ENCODE measurements at regions not wholly inside any gene's neighbourhood (a gene's known extent, or its start where the extent isn't known, plus 50 kb on each side); places are given as distances from the start of the nearest gene placed in this dataset.

DNA sequence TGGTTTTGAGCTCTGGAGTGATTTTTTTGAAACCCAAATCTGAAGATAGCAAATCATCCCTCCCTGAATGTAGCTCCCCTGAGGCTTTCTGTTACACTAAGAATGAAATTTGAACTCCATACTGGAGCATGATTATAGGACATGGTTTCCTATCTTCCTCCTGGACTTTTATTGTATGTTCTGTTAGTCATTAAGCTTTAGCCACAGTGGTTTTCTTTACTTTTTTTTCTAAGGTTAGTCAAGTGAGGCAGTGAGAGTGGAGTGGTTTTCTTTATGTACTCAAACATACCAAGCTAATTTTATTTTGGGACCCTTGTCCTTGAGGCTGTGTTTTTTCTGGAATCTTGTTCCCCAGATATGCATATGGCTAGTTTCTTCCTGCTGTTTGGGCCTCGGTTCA lies 55.2 kb upstream of the FRMD4B start:
- H3K9me3 ChIP-seq = no peaks in the 10 kb centered on the region
- no peak for DNase-seq
- WGBS, 2 donors = 77 to 78% methylated on average over 1 of the region's 1 CpG
- no peak overlapping the region for H3K4me3 ChIP-seq
- no peak overlapping the region for H3K27ac ChIP-seq
- intact Hi-C loops (cut with DNase I; ENCODE audit: low total_unique reads) = no loop called here
- no peaks in the 10 kb centered on the region for H3K27me3 ChIP-seq
- TF ChIP-seq POLR2A (IDR thresholded peaks at IDR 0.05) (no peak), CTCF (IDR thresholded peaks at IDR 0.05) (no peak)
- no peaks in the 10 kb centered on the region for H3K4me1 ChIP-seq
- H3K36me3 ChIP-seq (ENCODE audit: low read depth, missing control alignments) = no peaks in the 10 kb centered on the region

DNA sequence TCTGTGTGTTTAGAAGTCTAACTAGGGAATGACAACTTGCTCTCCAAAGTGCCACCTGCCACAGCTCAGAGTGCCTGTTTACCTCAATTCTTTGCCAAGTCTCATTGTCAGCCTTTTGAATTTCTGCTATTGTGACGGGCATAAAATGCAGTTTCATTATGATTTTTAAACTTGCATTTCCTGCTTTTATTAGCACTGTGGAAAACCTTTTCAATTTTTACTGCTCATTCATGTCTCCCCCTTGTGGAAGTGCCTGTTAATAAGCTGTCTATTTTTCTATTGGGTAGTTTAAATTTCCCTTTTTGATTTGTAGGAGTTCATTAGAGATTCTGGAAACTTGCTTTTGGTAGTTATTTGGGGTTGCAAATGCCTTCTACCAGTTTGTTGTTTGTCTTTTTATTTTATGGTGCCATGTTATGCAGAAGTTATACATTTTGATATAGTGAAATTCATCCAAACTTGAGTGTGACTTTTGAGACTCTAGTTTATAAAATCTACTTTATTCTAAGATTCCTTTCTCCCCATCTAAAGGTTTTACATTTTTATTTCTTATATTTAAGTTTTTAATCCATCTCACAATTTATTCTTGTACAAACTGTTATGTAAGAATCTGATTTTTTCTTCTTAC lies 53.9 kb upstream of the FRMD4B start:
- 32 to 40% methylated on average over 1 of the region's 1 CpG for WGBS, 2 donors

GRCh38 chr3:69438476-69438875 lies 52.6 kb upstream of the FRMD4B start:
- no peak for DNase-seq
- Histone ChIP-seq H3K36me3 (ENCODE audit: low read depth, missing control alignments) (no peaks in the 10 kb centered on the region), H3K4me3 (no peak overlapping the region), H3K4me1 (no peaks in the 10 kb centered on the region), H3K27ac (no peak overlapping the region), H3K27me3 (no peaks in the 10 kb centered on the region), H3K9me3 (no peaks in the 10 kb centered on the region)
- TF ChIP-seq POLR2A (IDR thresholded peaks at IDR 0.05) (no peak), CTCF (IDR thresholded peaks at IDR 0.05) (no peak)
- 87 to 100% methylated on average over 1 of the region's 1 CpG for WGBS, 2 donors
- intact Hi-C loops (cut with DNase I; ENCODE audit: low total_unique reads) = loop anchor here (10.0 kb wide), 1 partner anchor 226 kb away; no protein-coding TSS in a partner anchor

More for the DNA sequence above, 53.9 kb upstream of the FRMD4B start:
- no peaks in the 10 kb centered on the region for H3K9me3 ChIP-seq
- no peak overlapping the region for H3K4me3 ChIP-seq
- H3K4me1 ChIP-seq = no peaks in the 10 kb centered on the region
- H3K27me3 ChIP-seq = no peaks in the 10 kb centered on the region
- no peaks in the 10 kb centered on the region for H3K36me3 ChIP-seq (ENCODE audit: low read depth, missing control alignments)
- TF ChIP-seq CTCF (IDR thresholded peaks at IDR 0.05) = peak; percentile 22 to 57 (median 51)
- no peak for TF ChIP-seq POLR2A (IDR thresholded peaks at IDR 0.05)
- DNase-seq = no peak
- no peak overlapping the region for H3K27ac ChIP-seq
- intact Hi-C loops (cut with DNase I; ENCODE audit: low total_unique reads) = loop anchor here (10.0 kb wide), 1 partner anchor 225 kb away; no protein-coding TSS in a partner anchor

DNA sequence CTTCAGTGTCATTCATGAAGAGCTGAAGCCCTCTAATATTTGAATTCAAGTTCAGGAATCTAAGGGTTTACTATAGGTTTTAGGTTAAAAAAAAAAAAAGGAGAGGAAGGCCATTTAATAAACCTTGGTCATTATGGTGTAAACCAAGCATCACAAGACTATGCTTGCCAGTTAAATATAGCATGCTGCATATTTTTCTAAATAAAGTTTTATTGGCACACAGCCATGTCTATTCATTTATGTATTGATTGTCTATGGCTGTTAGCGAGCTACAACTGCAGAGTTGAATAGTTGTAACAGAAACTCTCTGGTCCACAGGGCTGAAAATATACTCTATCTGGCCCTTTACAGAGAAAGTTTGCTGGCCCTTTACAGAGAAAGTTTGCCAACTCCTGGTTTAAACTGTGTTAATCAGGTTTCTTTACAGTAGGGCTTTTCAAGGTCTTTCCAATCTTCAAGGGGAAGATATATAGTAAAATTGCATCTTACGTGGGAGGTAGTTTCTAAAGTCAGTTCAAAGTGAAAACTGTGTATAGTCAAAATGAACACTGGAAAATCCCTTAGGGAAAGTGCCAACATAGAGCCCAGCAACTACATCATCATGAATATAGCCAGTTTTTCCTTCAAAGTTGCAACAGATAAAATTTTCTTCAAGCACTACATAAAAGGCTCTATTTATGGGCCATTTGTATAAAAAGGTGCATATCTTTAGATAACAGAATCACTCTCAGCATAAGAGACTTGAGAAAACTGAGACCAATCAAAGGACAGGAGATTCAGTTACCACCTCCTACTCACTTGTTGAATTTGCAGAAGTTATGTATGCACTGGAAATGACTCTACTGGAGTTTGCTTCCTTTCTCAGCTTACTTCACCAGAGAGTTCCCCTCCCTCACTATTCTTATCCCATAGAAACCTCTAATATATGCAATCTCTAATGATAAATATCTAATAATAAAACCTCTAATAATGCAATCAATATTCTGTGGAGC lies 49.7 kb upstream of the FRMD4B start:
- 63 to 82% methylated on average over 2 of the region's 2 CpGs for WGBS, 2 donors
- no peaks in the 10 kb centered on the region for H3K4me1 ChIP-seq
- H3K27me3 ChIP-seq = no peaks in the 10 kb centered on the region
- H3K36me3 ChIP-seq (ENCODE audit: low read depth, missing control alignments) = no peaks in the 10 kb centered on the region
- no peak for DNase-seq
- TF ChIP-seq POLR2A (IDR thresholded peaks at IDR 0.05) (no peak), CTCF (IDR thresholded peaks at IDR 0.05) (no peak)
- intact Hi-C loops (cut with DNase I; ENCODE audit: low total_unique reads) = loop anchor here (10.0 kb wide), 1 partner anchor 229 kb away; no protein-coding TSS in a partner anchor
- no peak overlapping the region for H3K27ac ChIP-seq
- no peak overlapping the region for H3K4me3 ChIP-seq
- H3K9me3 ChIP-seq = no peaks in the 10 kb centered on the region

All from testis (tissue), 2 donors.